H9 (cell line): ENCODE measurements at regions not wholly inside any gene's neighbourhood (a gene's known extent, or its start where the extent isn't known, plus 50 kb on each side); places are given as distances from the start of the nearest gene placed in this dataset.

Source experiments
- DNase-seq: peaks from one replicate; pipeline ENCODE4 v3.0.0-alpha.2; 2017
- H2AFZ ChIP-seq: one replicate; pipeline ENCODE4 v1.6.1; 2013; ENCODE audit warnings: mild to moderate bottlenecking, low read length, control low read depth, moderate library complexity
- H2AK5ac ChIP-seq: 2 replicates; pipeline ENCODE4 v1.6.1; 2013; ENCODE audit warnings: low read length, control low read depth, mixed read lengths; ENCODE audit not compliant: insufficient read length
- H2BK120ac ChIP-seq: one replicate; pipeline ENCODE4 v1.6.1; 2013; ENCODE audit warnings: low read depth, mild to moderate bottlenecking, low read length, control low read depth, inconsistent platforms; ENCODE audit not compliant: poor library complexity, severe bottlenecking
- H2BK12ac ChIP-seq: 2 replicates; pipeline ENCODE4 v1.6.1; 2013; ENCODE audit warnings: low read length, control low read depth, mixed read lengths, low read depth; ENCODE audit not compliant: insufficient read length
- H2BK15ac ChIP-seq: 2 replicates; pipeline ENCODE4 v1.6.1; 2013; ENCODE audit warnings: low read depth, low read length, control low read depth
- H2BK20ac ChIP-seq: one replicate; pipeline ENCODE4 v1.6.1; 2013; ENCODE audit warnings: low read depth, mild to moderate bottlenecking, low read length, control low read depth, inconsistent platforms; ENCODE audit not compliant: poor library complexity, severe bottlenecking
- H2BK5ac ChIP-seq: 2 replicates; pipeline ENCODE4 v1.6.1; 2013; ENCODE audit warnings: low read length, control low read depth, mixed read lengths; ENCODE audit not compliant: insufficient read length
- H3K14ac ChIP-seq: 2 replicates; pipeline ENCODE4 v1.6.1; 2013; ENCODE audit warnings: low read length, control low read depth; ENCODE audit not compliant: insufficient read depth
- H3K18ac ChIP-seq: 2 replicates; pipeline ENCODE4 v1.6.1; 2013; ENCODE audit warnings: low read depth, mild to moderate bottlenecking, mixed read lengths, low read length, control low read depth; ENCODE audit not compliant: insufficient read length
- H3K23ac ChIP-seq: 2 replicates; pipeline ENCODE4 v1.6.1; 2013; ENCODE audit warnings: low read length, control low read depth, mixed read lengths, low read depth; ENCODE audit not compliant: insufficient read length
- H3K23me2 ChIP-seq: 2 replicates; pipeline ENCODE4 v1.6.1; 2013; ENCODE audit warnings: low read depth, mild to moderate bottlenecking, mixed read lengths, low read length, control low read depth; ENCODE audit not compliant: insufficient read length, poor library complexity, severe bottlenecking
- H3K27ac ChIP-seq: 2 replicates; pipeline ENCODE4 v1.5.1; 2013; ENCODE audit warnings: low read length, control low read depth, mixed read lengths, low read depth; ENCODE audit not compliant: insufficient read length
- H3K27me3 ChIP-seq: 2 replicates; pipeline ENCODE4 v1.6.1; 2013; ENCODE audit warnings: low read length, control low read depth, inconsistent platforms; ENCODE audit not compliant: insufficient read depth
- H3K4ac ChIP-seq: 2 replicates; pipeline ENCODE4 v1.6.1; 2013; ENCODE audit warnings: low read depth, mild to moderate bottlenecking, control low read depth, inconsistent platforms, low read length, moderate library complexity
- H3K4me1 ChIP-seq: 2 replicates; pipeline ENCODE4 v1.6.1; 2013; ENCODE audit warnings: low read length, control low read depth, inconsistent platforms; ENCODE audit not compliant: insufficient read depth
- H3K4me2 ChIP-seq: 2 replicates; pipeline ENCODE4 v1.6.1; 2013; ENCODE audit warnings: low read length, control low read depth, mixed read lengths; ENCODE audit not compliant: insufficient read length, insufficient read depth
- H3K56ac ChIP-seq: 2 replicates; pipeline ENCODE4 v1.6.1; 2013; ENCODE audit warnings: low read depth, mild to moderate bottlenecking, mixed read lengths, low read length, control low read depth; ENCODE audit not compliant: insufficient read length
- H3K79me1 ChIP-seq: 2 replicates; pipeline ENCODE4 v1.6.1; 2013; ENCODE audit warnings: low read depth, mild to moderate bottlenecking, moderate library complexity, low read length, control low read depth, inconsistent platforms; ENCODE audit not compliant: insufficient read depth, poor library complexity, severe bottlenecking
- H3K79me2 ChIP-seq: 2 replicates; pipeline ENCODE4 v1.6.1; 2013; ENCODE audit warnings: low read length, control low read depth, inconsistent platforms; ENCODE audit not compliant: insufficient read depth
- H3K9ac ChIP-seq: 2 replicates; pipeline ENCODE4 v1.6.1; 2013; ENCODE audit warnings: low read length, control low read depth, mixed read lengths; ENCODE audit not compliant: insufficient read length; ENCODE audit errors: extremely low read depth
- H3K9me3 ChIP-seq: one replicate; pipeline ENCODE4 v1.6.1; 2013; ENCODE audit warnings: low read depth, low read length, inconsistent platforms; ENCODE audit not compliant: control insufficient read depth
- H3T11ph ChIP-seq: one replicate; pipeline ENCODE4 v1.6.1; 2013; ENCODE audit warnings: mild to moderate bottlenecking, low read length, control low read depth, inconsistent platforms
- H4K20me1 ChIP-seq: one replicate; pipeline ENCODE4 v1.6.1; 2013; ENCODE audit not compliant: control insufficient read depth, insufficient read length, insufficient read depth
- H4K5ac ChIP-seq: 2 replicates; pipeline ENCODE4 v1.6.1; 2013; ENCODE audit warnings: low read depth, mild to moderate bottlenecking, mixed read lengths, low read length, control low read depth; ENCODE audit not compliant: insufficient read length
- H4K8ac ChIP-seq: replicated peaks from 2 replicates; pipeline ENCODE4 v1.6.1; 2013; ENCODE audit warnings: low read length, control low read depth, mixed read lengths, low read depth; ENCODE audit not compliant: insufficient read length
- H4K91ac ChIP-seq: 2 replicates; pipeline ENCODE4 v1.6.1; 2013; ENCODE audit warnings: low read depth, mild to moderate bottlenecking, moderate library complexity, mixed read lengths, low read length, control low read depth; ENCODE audit not compliant: insufficient read length
- H3K27ac Mint-ChIP-seq, 3 experiments: 2 replicates in 2 of 3; 3 replicates in 1 of 3; pipeline ENCODE4 v1.8.0; 2020 to 2021; ENCODE audit warnings: mixed read lengths in 3 of 3, mild to moderate bottlenecking in 1 of 3, moderate library complexity in 1 of 3
- H3K27me3 Mint-ChIP-seq: 2 replicates; pipeline ENCODE4 v1.8.0; 2021; ENCODE audit warnings: low read depth, mild to moderate bottlenecking, moderate library complexity, mixed read lengths
- H3K36me3 Mint-ChIP-seq, 3 experiments: 2 replicates in 2 of 3; 3 replicates in 1 of 3; pipeline ENCODE4 v1.8.0; 2020 to 2021; ENCODE audit warnings: low read depth in 3 of 3, mixed read lengths in 3 of 3; ENCODE audit not compliant: insufficient read depth in 1 of 3
- H3K4me1 Mint-ChIP-seq, 2 experiments: 2 replicates each; pipeline ENCODE4 v1.8.0; 2020; ENCODE audit warnings: mixed read lengths in 2 of 2
- H3K4me3 Mint-ChIP-seq, 2 experiments: 2 replicates in 1 of 2; 3 replicates in 1 of 2; pipeline ENCODE4 v1.8.0; 2020 to 2021; ENCODE audit warnings: mild to moderate bottlenecking in 2 of 2, mixed read lengths in 2 of 2, moderate library complexity in 1 of 2
- H3K9me3 Mint-ChIP-seq, 2 experiments: 2 replicates in 1 of 2; 3 replicates in 1 of 2; pipeline ENCODE4 v1.8.0; 2020; ENCODE audit warnings: mild to moderate bottlenecking in 2 of 2, mixed read lengths in 2 of 2, moderate library complexity in 1 of 2
- CTCF ChIP-seq: fragments of 200-600 bp; sonication (generic); conservative IDR thresholded peaks from 3 replicates; pipeline ENCODE4 v1.8.0; 2021; ENCODE audit warnings: antibody characterized with exemption, mild to moderate bottlenecking
- WGBS: extraction: QIAGEN DNeasy Blood & Tissue Kit; methylation state at CpG from one replicate; pipeline ENCODE4 v1.1.7; 2013; ENCODE audit warnings: missing lambda C conversion rate, low lambda C conversion rate, mixed read lengths; ENCODE audit not compliant: insufficient read length; ENCODE audit errors: extremely low coverage; 5-methylcytosine and 5-hydroxymethylcytosine counted together

DNA sequence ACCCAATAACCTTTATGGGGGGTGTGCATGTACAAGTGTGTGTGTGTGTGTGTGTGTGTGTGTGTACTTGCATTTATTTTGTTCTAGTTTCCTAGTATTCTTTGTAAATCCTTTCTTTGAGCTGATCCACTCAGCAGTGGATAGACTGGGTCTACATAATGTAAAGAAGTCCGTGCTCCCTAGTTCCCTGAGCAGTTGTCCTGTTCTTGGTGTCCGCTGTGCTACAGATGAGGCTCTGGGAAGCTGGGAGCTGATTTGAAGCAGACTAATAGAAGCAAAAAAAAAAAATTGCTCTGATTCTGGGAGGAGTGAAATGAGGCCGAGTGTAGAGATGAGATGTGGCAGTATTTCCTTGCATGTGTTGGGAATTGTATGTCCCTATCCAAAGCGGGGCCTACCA lies 150.4 kb upstream of the WSCD2 start:
- H4K91ac ChIP-seq = no peak overlapping the region
- H2AK5ac ChIP-seq = no peak overlapping the region
- H3K27me3 ChIP-seq = no peaks in the 10 kb centered on the region
- no peak overlapping the region for H4K5ac ChIP-seq
- H3K56ac ChIP-seq = no peak overlapping the region
- H2BK120ac ChIP-seq = no peak overlapping the region
- H3K14ac ChIP-seq = no peak overlapping the region
- no peak overlapping the region for H3K27ac ChIP-seq
- no peak overlapping the region for H3T11ph ChIP-seq
- H4K8ac ChIP-seq = no peak overlapping the region
- H2AFZ ChIP-seq = no peak overlapping the region
- no peak overlapping the region for H3K23ac ChIP-seq
- H2BK5ac ChIP-seq = no peak overlapping the region
- Mint-ChIP-seq H3K9me3 (peaks cover 13 to 16% of the 10 kb centered on the region in 2 experiments; a peak in 4 of 5 replicates), H3K36me3 (no peaks in the 10 kb centered on the region), H3K27me3 (peaks cover 51% of the 10 kb centered on the region), H3K27ac (no peak overlapping the region), H3K4me1 (no peaks in the 10 kb centered on the region), H3K4me3 (no peak overlapping the region)
- WGBS = no CpG with 5 or more reads among the region's 4 CpGs
- no peak for DNase-seq
- H3K23me2 ChIP-seq = no peaks in the 10 kb centered on the region
- no peak overlapping the region for H3K4ac ChIP-seq
- H3K18ac ChIP-seq = no peak overlapping the region
- no peak overlapping the region for H2BK12ac ChIP-seq
- no peaks in the 10 kb centered on the region for H3K4me1 ChIP-seq
- H3K79me1 ChIP-seq = no peaks in the 10 kb centered on the region
- no peak overlapping the region for H3K9ac ChIP-seq
- no peak overlapping the region for H2BK20ac ChIP-seq
- no peak for TF ChIP-seq CTCF
- H3K4me2 ChIP-seq = no peak overlapping the region
- no peaks in the 10 kb centered on the region for H4K20me1 ChIP-seq
- no peaks in the 10 kb centered on the region for H3K79me2 ChIP-seq
- no peaks in the 10 kb centered on the region for H3K9me3 ChIP-seq
- no peak overlapping the region for H2BK15ac ChIP-seq
